Smooth muscle cell (in vitro differentiated cells): ENCODE measurements at regions not wholly inside any gene's neighbourhood (a gene's known extent, or its start where the extent isn't known, plus 50 kb on each side); places are given as distances from the start of the nearest gene placed in this dataset.

Experiments used
- DNase-seq: peaks from one replicate; lab custom pipeline; 2025; ENCODE audit not compliant: unreplicated experiment; lab: John Stamatoyannopoulos, UW
- H2AFZ ChIP-seq: fragments of 200-600 bp; sonication (generic); 2 replicates; pipeline ENCODE4 v1.6.0; 2016; ENCODE audit warnings: antibody characterized with exemption, low read depth, mild to moderate bottlenecking
- H3F3A ChIP-seq: fragments of 200-600 bp; sonication (generic); 2 replicates; pipeline ENCODE4 v1.6.0; 2017; ENCODE audit warnings: antibody characterized with exemption, low read depth
- H3K27ac ChIP-seq: fragments of 200-600 bp; sonication (generic); 2 replicates; pipeline ENCODE4 v1.5.1; 2016; ENCODE audit warnings: low read depth, mild to moderate bottlenecking
- H3K27me3 ChIP-seq: fragments of 200-600 bp; sonication (generic); 2 replicates; pipeline ENCODE4 v1.6.1; 2016; ENCODE audit warnings: low read depth, mild to moderate bottlenecking
- H3K36me3 ChIP-seq: fragments of 200-600 bp; sonication (generic); 2 replicates; pipeline ENCODE4 v1.5.1; 2016; ENCODE audit warnings: low read depth
- H3K4me1 ChIP-seq: fragments of 200-600 bp; sonication (generic); 2 replicates; pipeline ENCODE4 v1.5.1; 2016; ENCODE audit warnings: low read depth
- H3K4me2 ChIP-seq: fragments of 200-600 bp; sonication (generic); 2 replicates; pipeline ENCODE4 v1.6.0; 2016; ENCODE audit warnings: mild to moderate bottlenecking
- H3K4me3 ChIP-seq: fragments of 200-600 bp; sonication (generic); 2 replicates; pipeline ENCODE4 v1.5.1; 2016; ENCODE audit warnings: mild to moderate bottlenecking
- H3K79me2 ChIP-seq: fragments of 200-600 bp; sonication (generic); 2 replicates; pipeline ENCODE4 v1.6.0; 2016; ENCODE audit warnings: low read depth, mild to moderate bottlenecking
- H3K9ac ChIP-seq: fragments of 200-600 bp; sonication (generic); 2 replicates; pipeline ENCODE4 v1.6.0; 2016; ENCODE audit warnings: low read depth
- H3K9me3 ChIP-seq: fragments of 200-600 bp; sonication (generic); replicated peaks from 2 replicates; pipeline ENCODE4 v1.5.1; 2016; ENCODE audit warnings: low read depth
- H4K20me1 ChIP-seq: fragments of 200-600 bp; sonication (generic); 2 replicates; pipeline ENCODE4 v1.6.0; 2016; ENCODE audit warnings: low read depth
- WGBS: methylation state at CpG from one replicate; pipeline ENCODE4 v1.1.7; 2016; ENCODE audit warnings: low lambda C conversion rate; 5-methylcytosine and 5-hydroxymethylcytosine counted together
- TF ChIP-seq, protein P1 (sequence below): fragments of 200-600 bp; sonication (generic); IDR thresholded peaks from 2 replicates; pipeline ENCODE4 v1.5.1; 2017; ENCODE audit warnings: borderline replicate concordance, mild to moderate bottlenecking, antibody characterized with exemption; ENCODE audit not compliant: insufficient read depth, poor library complexity, severe bottlenecking

DNA sequence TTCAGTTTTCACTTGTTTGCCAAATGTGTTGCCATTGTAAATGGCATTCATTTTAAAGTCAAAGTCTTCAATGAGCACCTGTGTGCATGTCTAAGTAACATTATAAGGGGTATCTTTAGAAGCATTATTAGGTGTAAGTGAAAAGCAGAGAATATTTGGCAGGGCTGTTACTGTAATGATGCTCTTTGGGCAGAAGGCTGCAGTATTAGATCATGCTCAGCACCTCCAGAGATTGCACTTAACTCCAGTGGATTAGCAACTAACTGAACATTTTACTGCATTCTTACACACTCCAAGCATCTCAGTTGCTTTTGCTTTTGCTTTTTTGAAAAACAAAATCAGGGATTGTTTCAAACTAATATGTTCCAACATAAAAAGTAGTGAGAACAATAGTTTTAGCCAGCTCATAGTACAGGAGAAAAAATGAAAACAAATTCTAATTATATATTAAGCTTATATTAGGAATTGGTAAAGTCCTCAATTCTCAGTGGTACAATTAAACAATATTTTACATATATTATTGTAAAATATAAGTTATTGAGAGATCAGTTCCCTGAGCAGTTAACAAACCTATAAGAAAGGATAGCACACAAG lies 1740.9 kb upstream of the CDH9 start:
- Histone ChIP-seq H3F3A (no peaks in the 10 kb centered on the region), H3K4me2 (no peak overlapping the region), H3K36me3 (no peaks in the 10 kb centered on the region), H3K9me3 (no peaks in the 10 kb centered on the region), H3K27me3 (no peaks in the 10 kb centered on the region), H3K79me2 (no peaks in the 10 kb centered on the region), H3K4me3 (no peak overlapping the region), H3K9ac (no peak overlapping the region), H4K20me1 (no peaks in the 10 kb centered on the region), H3K4me1 (no peaks in the 10 kb centered on the region), H2AFZ (no peak overlapping the region), H3K27ac (no peak overlapping the region)
- no peak for DNase-seq
- TF ChIP-seq, protein P1, sequence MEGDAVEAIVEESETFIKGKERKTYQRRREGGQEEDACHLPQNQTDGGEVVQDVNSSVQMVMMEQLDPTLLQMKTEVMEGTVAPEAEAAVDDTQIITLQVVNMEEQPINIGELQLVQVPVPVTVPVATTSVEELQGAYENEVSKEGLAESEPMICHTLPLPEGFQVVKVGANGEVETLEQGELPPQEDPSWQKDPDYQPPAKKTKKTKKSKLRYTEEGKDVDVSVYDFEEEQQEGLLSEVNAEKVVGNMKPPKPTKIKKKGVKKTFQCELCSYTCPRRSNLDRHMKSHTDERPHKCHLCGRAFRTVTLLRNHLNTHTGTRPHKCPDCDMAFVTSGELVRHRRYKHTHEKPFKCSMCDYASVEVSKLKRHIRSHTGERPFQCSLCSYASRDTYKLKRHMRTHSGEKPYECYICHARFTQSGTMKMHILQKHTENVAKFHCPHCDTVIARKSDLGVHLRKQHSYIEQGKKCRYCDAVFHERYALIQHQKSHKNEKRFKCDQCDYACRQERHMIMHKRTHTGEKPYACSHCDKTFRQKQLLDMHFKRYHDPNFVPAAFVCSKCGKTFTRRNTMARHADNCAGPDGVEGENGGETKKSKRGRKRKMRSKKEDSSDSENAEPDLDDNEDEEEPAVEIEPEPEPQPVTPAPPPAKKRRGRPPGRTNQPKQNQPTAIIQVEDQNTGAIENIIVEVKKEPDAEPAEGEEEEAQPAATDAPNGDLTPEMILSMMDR, result peak; percentile 41

- H2AFZ ChIP-seq, result no peak overlapping the region
- WGBS, result 92% methylated on average over 4 of the region's 4 CpGs
- H3F3A ChIP-seq, result no peaks in the 10 kb centered on the region
- no peak overlapping the region for H3K4me2 ChIP-seq
- no peaks in the 10 kb centered on the region for H3K27me3 ChIP-seq
- no peaks in the 10 kb centered on the region for H3K79me2 ChIP-seq
- no peaks in the 10 kb centered on the region for H3K9me3 ChIP-seq
- no peaks in the 10 kb centered on the region for H4K20me1 ChIP-seq
- H3K27ac ChIP-seq, result no peak overlapping the region
- no peaks in the 10 kb centered on the region for H3K4me1 ChIP-seq
- H3K4me3 ChIP-seq, result no peak overlapping the region
- H3K9ac ChIP-seq, result no peak overlapping the region
- TF ChIP-seq, protein P1, result no peak
- no peak for DNase-seq
- H3K36me3 ChIP-seq, result no peaks in the 10 kb centered on the region
These were observed 1731.9 kb upstream of the CDH9 start for GRCh38 chr5:28770307-28770706.

DNA sequence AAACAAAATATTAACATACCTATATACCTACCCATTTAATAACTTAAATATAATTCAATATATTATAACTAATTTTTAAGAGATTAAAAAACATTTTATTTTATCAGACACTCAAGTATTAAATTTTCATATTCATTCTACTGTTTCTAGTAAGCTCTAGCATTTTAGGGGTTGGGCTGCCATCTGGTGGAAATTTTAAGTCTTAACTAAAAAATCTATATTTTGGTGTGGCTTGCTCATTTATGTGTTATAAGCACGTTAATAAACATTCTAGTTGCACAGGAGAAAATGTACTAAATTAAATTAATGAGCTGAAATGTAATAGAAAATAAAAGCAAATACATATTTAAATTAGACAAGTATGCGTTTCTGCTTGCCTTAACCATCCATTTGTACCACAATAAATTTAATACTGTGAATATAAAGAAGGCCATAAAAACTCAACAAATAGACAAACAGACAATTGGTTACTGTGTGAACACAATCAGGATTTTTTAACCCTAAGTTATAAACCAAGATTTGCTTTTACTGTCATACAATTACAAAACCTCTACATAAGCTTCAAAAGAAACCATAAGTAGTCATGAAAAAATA lies 1728.3 kb upstream of the CDH9 start:
- H3K9ac ChIP-seq, result no peak overlapping the region
- no peaks in the 10 kb centered on the region for H3K9me3 ChIP-seq
- no peak overlapping the region for H3K4me3 ChIP-seq
- no peak for DNase-seq
- WGBS, result 15% methylated on average over 2 of the region's 2 CpGs
- H3K79me2 ChIP-seq, result no peaks in the 10 kb centered on the region
- no peak overlapping the region for H3K4me2 ChIP-seq
- no peaks in the 10 kb centered on the region for H4K20me1 ChIP-seq
- TF ChIP-seq, protein P1, result peak; percentile 81
- no peaks in the 10 kb centered on the region for H3K4me1 ChIP-seq
- no peaks in the 10 kb centered on the region for H3K27me3 ChIP-seq
- no peaks in the 10 kb centered on the region for H3F3A ChIP-seq
- no peak overlapping the region for H2AFZ ChIP-seq
- H3K27ac ChIP-seq, result no peak overlapping the region
- H3K36me3 ChIP-seq, result no peaks in the 10 kb centered on the region

DNA sequence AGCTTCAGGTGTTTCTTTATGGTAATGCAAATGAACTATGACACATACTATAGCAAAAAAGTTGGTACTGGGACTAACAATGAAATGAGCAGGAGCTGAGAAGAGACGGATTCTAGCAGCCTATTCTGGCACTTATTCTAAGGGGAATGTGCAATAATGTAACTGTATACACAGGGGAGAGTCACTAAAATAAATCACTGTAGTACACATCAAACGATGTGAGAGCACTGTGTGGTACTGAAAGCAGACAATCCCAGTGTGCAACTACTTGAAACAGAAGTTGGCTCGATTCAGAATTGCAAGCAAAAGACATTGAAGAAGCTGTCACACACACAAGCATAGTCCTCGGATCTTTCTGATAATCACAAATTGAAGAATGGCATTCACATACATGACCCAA lies 1713.0 kb upstream of the CDH9 start:
- Histone ChIP-seq H3K4me1 (no peaks in the 10 kb centered on the region), H3K4me3 (no peak overlapping the region), H3K9me3 (no peaks in the 10 kb centered on the region), H3K27me3 (no peaks in the 10 kb centered on the region), H3K36me3 (no peaks in the 10 kb centered on the region), H3K4me2 (no peak overlapping the region), H3K27ac (no peak overlapping the region), H3K79me2 (no peaks in the 10 kb centered on the region), H3K9ac (no peak overlapping the region), H4K20me1 (no peaks in the 10 kb centered on the region), H2AFZ (no peak overlapping the region), H3F3A (no peaks in the 10 kb centered on the region)
- no peak for DNase-seq
- WGBS, result 84% methylated on average over 4 of the region's 4 CpGs
- TF ChIP-seq, protein P1, result no peak
